Dermis blood vessel endothelial cell (primary cell): ENCODE measurements at regions not wholly inside any gene's neighbourhood (a gene's known extent, or its start where the extent isn't known, plus 50 kb on each side); places are given as distances from the start of the nearest gene placed in this dataset.

Experiments
- DNase-seq: peaks from one replicate; pipeline ENCODE4 v3.0.0; 2010

GRCh38 chr2:203789618-203790017 lies 78.0 kb upstream of the CTLA4 start:
- peak; percentile 65 for DNase-seq

- DNase-seq = peak; percentile 82
Observed at GRCh38 chr2:203790134-203790852, 77.3 kb upstream of the CTLA4 start.

GRCh38 chr2:203796248-203797010 lies 71.1 kb upstream of the CTLA4 start:
- DNase-seq = no peak

GRCh38 chr2:203797276-203797675 lies 70.3 kb upstream of the CTLA4 start:
- no peak for DNase-seq

- DNase-seq = no peak
Observed at GRCh38 chr2:203797712-203798111, 69.9 kb upstream of the CTLA4 start.

GRCh38 chr2:203798296-203799087 lies 69.1 kb upstream of the CTLA4 start:
- no peak for DNase-seq

GRCh38 chr2:203799908-203800307 lies 67.7 kb upstream of the CTLA4 start:
- no peak for DNase-seq

GRCh38 chr2:203800783-203801182 lies 66.8 kb upstream of the CTLA4 start:
- DNase-seq = no peak

- DNase-seq = no peak
Observed at GRCh38 chr2:203802342-203803052, 65.1 kb upstream of the CTLA4 start.

- DNase-seq = no peak
Observed at GRCh38 chr2:203803053-203803429, 64.5 kb upstream of the CTLA4 start.

GRCh38 chr2:203804070-203804469 lies 63.5 kb upstream of the CTLA4 start:
- DNase-seq = peak; percentile 26

GRCh38 chr2:203804764-203805485 lies 62.6 kb upstream of the CTLA4 start:
- DNase-seq = peak; percentile 52

- DNase-seq = no peak
Observed at GRCh38 chr2:203805486-203805838, 62.1 kb upstream of the CTLA4 start.

- no peak for DNase-seq
Observed at GRCh38 chr2:203806761-203807160, 60.8 kb upstream of the CTLA4 start.

- DNase-seq = peak; percentile 89
Observed at GRCh38 chr2:203808046-203808750, 59.4 kb upstream of the CTLA4 start.

- peak; percentile 41 for DNase-seq
Observed at GRCh38 chr2:203809084-203809521, 58.5 kb upstream of the CTLA4 start.

- no peak for DNase-seq
Observed at GRCh38 chr2:203809991-203810510, 57.5 kb upstream of the CTLA4 start.

- peak; percentile 84 for DNase-seq
Observed at GRCh38 chr2:203811491-203812221, 55.9 kb upstream of the CTLA4 start.

- DNase-seq = no peak
Observed at GRCh38 chr2:203812294-203813221, 55.0 kb upstream of the CTLA4 start.
